K562 (cell line): ENCODE measurements at regions not wholly inside any gene's neighbourhood (a gene's known extent, or its start where the extent isn't known, plus 50 kb on each side); places are given as distances from the start of the nearest gene placed in this dataset.

Experiments used
- ARID1B ChIP-seq: fragments of 450-650 bp; IDR thresholded peaks from 2 replicates; pipeline ENCODE4 v1.6.1; 2016; ENCODE audit warnings: antibody characterized with exemption, mild to moderate bottlenecking, inconsistent platforms
- ARID2 ChIP-seq: fragments of 450-650 bp; IDR thresholded peaks from 2 replicates; pipeline ENCODE4 v1.6.1; 2017; ENCODE audit warnings: antibody characterized with exemption, mild to moderate bottlenecking
- BCLAF1 ChIP-seq, 2 experiments: fragments of 450-650 bp in 1 of 2; IDR thresholded peaks; 2 replicates each; pipeline ENCODE4 v1.6.1; 2011 to 2017; ENCODE audit warnings: low read depth in 2 of 2, antibody characterized with exemption in 1 of 2, borderline replicate concordance in 1 of 2, low read length in 1 of 2, mild to moderate bottlenecking in 1 of 2, mixed read lengths in 1 of 2; ENCODE audit not compliant: control insufficient read depth in 1 of 2
- CHD1 ChIP-seq: fragments of 200-600 bp; sonication (generic); IDR thresholded peaks from one replicate; pipeline ENCODE4 v1.6.1; 2012; ENCODE audit warnings: mild to moderate bottlenecking, moderate library complexity, low read length, inconsistent platforms
- CREB1 ChIP-seq, 2 experiments: sonication (generic) in 1 of 2; formaldehyde crosslinking in 1 of 2; IDR thresholded peaks; 2 replicates each; pipeline versions ENCODE4 v1.6.1 to v1.8.0; 2012 to 2022; ENCODE audit warnings: inconsistent platforms in 1 of 2, mild to moderate bottlenecking in 1 of 2, missing genetic modification reagents in 1 of 2, moderate library complexity in 1 of 2
- E2F8 ChIP-seq: fragments of 450-650 bp; IDR thresholded peaks from 2 replicates; pipeline ENCODE4 v1.7.1; 2018; ENCODE audit warnings: mild to moderate bottlenecking, low read depth; ENCODE audit not compliant: partially characterized antibody
- ESRRA ChIP-seq: fragments of 450-650 bp; IDR thresholded peaks from 2 replicates; pipeline ENCODE4 v1.6.1; 2014; ENCODE audit warnings: low read depth, mild to moderate bottlenecking, moderate library complexity, borderline replicate concordance
- ETV1 ChIP-seq: fragments of 450-650 bp; conservative IDR thresholded peaks from 2 replicates; pipeline ENCODE4 v1.6.1; 2016; ENCODE audit warnings: missing genetic modification characterization, control low read depth, low read depth, missing compliant biosample characterization
- FOXK2 ChIP-seq, 2 experiments: fragments of 450-650 bp; IDR thresholded peaks in 1 of 2; conservative IDR thresholded peaks in 1 of 2; 2 replicates each; pipeline ENCODE4 v1.6.1; 2016; ENCODE audit warnings: low read depth in 2 of 2, mild to moderate bottlenecking in 1 of 2
- HDAC2 ChIP-seq: fragments of 450-650 bp; IDR thresholded peaks from 2 replicates; pipeline ENCODE4 v1.6.1; 2016; ENCODE audit warnings: mild to moderate bottlenecking
- MYC ChIP-seq, 2 experiments: fragments of 250-450 bp in 1 of 2; sonication (Bioruptor Pico) in 1 of 2; IDR thresholded peaks; 2 replicates each; pipeline versions ENCODE4 v1.5.1 to v1.6.1; 2012 to 2021; ENCODE audit warnings: low read depth in 2 of 2, borderline replicate concordance in 1 of 2, improper control_type of control experiment in 1 of 2, low read length in 1 of 2, mild to moderate bottlenecking in 1 of 2, moderate library complexity in 1 of 2
- NR0B1 ChIP-seq: fragments of 450-650 bp; IDR thresholded peaks from one replicate; pipeline ENCODE4 v1.6.1; 2018; ENCODE audit warnings: mild to moderate bottlenecking, moderate library complexity; ENCODE audit not compliant: partially characterized antibody
- SIN3B ChIP-seq: fragments of 450-650 bp; IDR thresholded peaks from 2 replicates; pipeline ENCODE4 v1.6.1; 2017; ENCODE audit warnings: low read depth, mild to moderate bottlenecking, moderate library complexity
- SUPT5H ChIP-seq: fragments of 450-650 bp; IDR thresholded peaks from 2 replicates; pipeline ENCODE4 v1.6.1; 2016
- TRIM28 ChIP-seq: fragments of 450-650 bp; IDR thresholded peaks from 2 replicates; pipeline ENCODE4 v1.6.1; 2017
- ZFX ChIP-seq: sonication (generic); formaldehyde crosslinking; IDR thresholded peaks from 2 replicates; pipeline ENCODE4 v1.8.0; 2022; ENCODE audit warnings: mild to moderate bottlenecking, missing genetic modification reagents, moderate library complexity
- ZNF75A ChIP-seq: fragments of 450-650 bp; formaldehyde crosslinking; IDR thresholded peaks from 2 replicates; pipeline ENCODE4 v1.4.0; 2020; ENCODE audit warnings: mild to moderate bottlenecking
- TF ChIP-seq, protein P1 (sequence below): sonication (generic); IDR thresholded peaks from 2 replicates; pipeline ENCODE4 v1.6.1; 2016

GRCh38 chr6:27188061-27188884 is 59.2 kb upstream of the PRSS16 start (continued):
- no peak for TF ChIP-seq NR0B1
- TF ChIP-seq E2F8 = peak; percentile 37
- no peak for TF ChIP-seq ZNF75A (CRISPR knock-in tag)
- 0 out of 2 replicates have a peak, but pooled peaks have one; percentile 6 for TF ChIP-seq ARID2
- TF ChIP-seq, protein P1, sequence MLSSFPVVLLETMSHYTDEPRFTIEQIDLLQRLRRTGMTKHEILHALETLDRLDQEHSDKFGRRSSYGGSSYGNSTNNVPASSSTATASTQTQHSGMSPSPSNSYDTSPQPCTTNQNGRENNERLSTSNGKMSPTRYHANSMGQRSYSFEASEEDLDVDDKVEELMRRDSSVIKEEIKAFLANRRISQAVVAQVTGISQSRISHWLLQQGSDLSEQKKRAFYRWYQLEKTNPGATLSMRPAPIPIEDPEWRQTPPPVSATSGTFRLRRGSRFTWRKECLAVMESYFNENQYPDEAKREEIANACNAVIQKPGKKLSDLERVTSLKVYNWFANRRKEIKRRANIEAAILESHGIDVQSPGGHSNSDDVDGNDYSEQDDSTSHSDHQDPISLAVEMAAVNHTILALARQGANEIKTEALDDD = peak; percentile 66; the same call in 1 of the 2 replicates
- TF ChIP-seq ESRRA = no peak; the same call in 1 of the 2 replicates
- peak; percentile 38 for TF ChIP-seq HDAC2
- 0 out of 2 replicates have a peak, but pooled peaks have one; percentile 34 for TF ChIP-seq ZFX
- peak; percentile 80 for TF ChIP-seq CHD1
- peak; percentile 85 for TF ChIP-seq SUPT5H
- peak; percentile 64 for TF ChIP-seq MYC (IDR thresholded peaks at IDR 0.05; ENCODE audit: low read depth, low read length)
- 0 out of 2 replicates have a peak, but pooled peaks have one; percentile 46 for TF ChIP-seq MYC (CRISPR knock-in tag; IDR thresholded peaks at IDR 0.05; ENCODE audit: borderline replicate concordance, low read depth)
- TF ChIP-seq BCLAF1 (IDR thresholded peaks at IDR 0.05; ENCODE audit: borderline replicate concordance in 1 of 2, control insufficient read depth in 1 of 2, low read depth in 2 of 2, low read length in 1 of 2) = no peak
- TF ChIP-seq ETV1 (tag) = peak; percentile 81
- no peak for TF ChIP-seq SIN3B
- 0 out of 2 replicates have a peak, but pooled peaks have one; percentile 13 for TF ChIP-seq TRIM28
- peak in 1 of 2 experiments; percentile 20; a peak in 1 of 4 replicates for TF ChIP-seq FOXK2 (conservative IDR thresholded peaks at IDR 0.05 in 1 of 2, IDR thresholded peaks at IDR 0.05 in 1 of 2; ENCODE audit: low read depth in 2 of 2)
- TF ChIP-seq CREB1 (IDR thresholded peaks at IDR 0.05) = no peak
- 0 out of 2 replicates have a peak, but pooled peaks have one; percentile 24 for TF ChIP-seq CREB1 (CRISPR knock-in tag; IDR thresholded peaks at IDR 0.05)
- 0 out of 2 replicates have a peak, but pooled peaks have one; percentile 23 for TF ChIP-seq ARID1B
